ENCODE measurements at regions not wholly inside any gene's neighbourhood (a gene's known extent, or its start where the extent isn't known, plus 50 kb on each side); places are given as distances from the start of the nearest gene placed in this dataset.

- Mint-ChIP-seq H3K27ac (no peak overlapping the region), H3K9me3 (no peaks in the 10 kb centered on the region), H3K36me3 (no peaks in the 10 kb centered on the region), H3K4me1 (no peaks in the 10 kb centered on the region), H3K4me3 (no peak overlapping the region), H3K27me3 (no peaks in the 10 kb centered on the region)
- WGBS (ENCODE audit: insufficient coverage) = no CpG with 5 or more reads among the region's 6 CpGs
- ChIA-PET CTCF (no interaction called here), POLR2A (no interaction called here)
- no peak overlapping the region for H3K4me3 ChIP-seq (ENCODE audit: control insufficient read depth in 1 of 2, extremely low read depth in 1 of 2, low read length in 1 of 2)
- no peak overlapping the region for H3K27ac ChIP-seq (ENCODE audit: low read length)
- no peaks in the 10 kb centered on the region for H3K4me1 ChIP-seq (ENCODE audit: control insufficient read depth in 1 of 2, extremely low read depth in 1 of 2, insufficient read depth in 2 of 2, low read length in 2 of 2)
- no peak for ATAC-seq (replicated peaks in 1 of 4)
- no peak for DNase-seq
- no peaks in the 10 kb centered on the region for H3K27me3 ChIP-seq (replicated peaks in 1 of 2; ENCODE audit: control insufficient read depth in 2 of 2, extremely low read depth in 1 of 2, insufficient read depth in 2 of 2, low read length in 1 of 2)
- H3K36me3 ChIP-seq (ENCODE audit: control insufficient read depth in 2 of 2, extremely low read depth in 1 of 2, insufficient read depth in 1 of 2, low read length in 1 of 2) = no peaks in the 10 kb centered on the region
- no peaks in the 10 kb centered on the region for H3K9me3 ChIP-seq
Observed at GRCh38 chr1:83760226-83761021, 238.5 kb downstream of the TTLL7 start.

- Histone ChIP-seq H3K4me3 (ENCODE audit: control insufficient read depth in 1 of 2, extremely low read depth in 1 of 2, low read length in 1 of 2) (no peak overlapping the region), H3K27ac (ENCODE audit: low read length) (no peak overlapping the region), H3K4me1 (ENCODE audit: control insufficient read depth in 1 of 2, extremely low read depth in 1 of 2, insufficient read depth in 2 of 2, low read length in 2 of 2) (no peaks in the 10 kb centered on the region), H3K27me3 (replicated peaks in 1 of 2; ENCODE audit: control insufficient read depth in 2 of 2, extremely low read depth in 1 of 2, insufficient read depth in 2 of 2, low read length in 1 of 2) (no peaks in the 10 kb centered on the region), H3K9me3 (no peaks in the 10 kb centered on the region), H3K36me3 (ENCODE audit: control insufficient read depth in 2 of 2, extremely low read depth in 1 of 2, insufficient read depth in 1 of 2, low read length in 1 of 2) (no peaks in the 10 kb centered on the region)
- H3K27ac Mint-ChIP-seq = no peak overlapping the region
- POLR2A ChIA-PET = no interaction called here
- H3K9me3 Mint-ChIP-seq = no peaks in the 10 kb centered on the region
- WGBS (ENCODE audit: insufficient coverage) = 95% methylated on average over 8 of the region's 8 CpGs
- H3K27me3 Mint-ChIP-seq = no peaks in the 10 kb centered on the region
- CTCF ChIA-PET = no interaction called here
- no peaks in the 10 kb centered on the region for H3K36me3 Mint-ChIP-seq
- DNase-seq = no peak
- H3K4me3 Mint-ChIP-seq = no peak overlapping the region
- H3K4me1 Mint-ChIP-seq = no peaks in the 10 kb centered on the region
- ATAC-seq (replicated peaks in 1 of 4) = no peak
Observed at GRCh38 chr1:83756984-83757717, 241.8 kb downstream of the TTLL7 start.

GRCh38 chr1:83751602-83752001 lies 247.3 kb downstream of the TTLL7 start:
- Histone ChIP-seq H3K27ac (ENCODE audit: low read length) (no peak overlapping the region), H3K9me3 (no peaks in the 10 kb centered on the region), H3K36me3 (ENCODE audit: control insufficient read depth in 2 of 2, extremely low read depth in 1 of 2, insufficient read depth in 1 of 2, low read length in 1 of 2) (no peaks in the 10 kb centered on the region), H3K4me3 (ENCODE audit: control insufficient read depth in 1 of 2, extremely low read depth in 1 of 2, low read length in 1 of 2) (no peak overlapping the region), H3K4me1 (ENCODE audit: control insufficient read depth in 1 of 2, extremely low read depth in 1 of 2, insufficient read depth in 2 of 2, low read length in 2 of 2) (no peaks in the 10 kb centered on the region), H3K27me3 (replicated peaks in 1 of 2; ENCODE audit: control insufficient read depth in 2 of 2, extremely low read depth in 1 of 2, insufficient read depth in 2 of 2, low read length in 1 of 2) (no peaks in the 10 kb centered on the region)
- H3K36me3 Mint-ChIP-seq = peaks cover 5% of the 10 kb centered on the region
- H3K27me3 Mint-ChIP-seq = no peaks in the 10 kb centered on the region
- no CpG with 5 or more reads among the region's 2 CpGs for WGBS (ENCODE audit: insufficient coverage)
- DNase-seq (no peak), ATAC-seq (replicated peaks in 1 of 4) (no peak)
- H3K4me3 Mint-ChIP-seq = no peak overlapping the region
- POLR2A ChIA-PET = interaction anchor here in 1 of 2 donors (0.5 kb wide), 1 partner anchor 112 kb away, joined by 3 read pairs; no protein-coding TSS in a partner anchor
- CTCF ChIA-PET = no interaction called here
- H3K27ac Mint-ChIP-seq = no peak overlapping the region
- H3K4me1 Mint-ChIP-seq = no peaks in the 10 kb centered on the region
- peaks cover 0 to 5% (median 0%) of the 10 kb centered on the region in 3 donors for H3K9me3 Mint-ChIP-seq

- no peak overlapping the region for H3K27ac ChIP-seq (ENCODE audit: low read length)
- no peak for DNase-seq
- Mint-ChIP-seq H3K36me3 (peaks cover 5% of the 10 kb centered on the region), H3K27me3 (no peaks in the 10 kb centered on the region), H3K4me1 (no peaks in the 10 kb centered on the region), H3K4me3 (no peak overlapping the region), H3K27ac (no peak overlapping the region), H3K9me3 (peaks cover 0 to 5% (median 0%) of the 10 kb centered on the region in 3 donors)
- no peaks in the 10 kb centered on the region for H3K36me3 ChIP-seq (ENCODE audit: control insufficient read depth in 2 of 2, extremely low read depth in 1 of 2, insufficient read depth in 1 of 2, low read length in 1 of 2)
- no peaks in the 10 kb centered on the region for H3K9me3 ChIP-seq
- POLR2A ChIA-PET = no interaction called here
- WGBS (ENCODE audit: insufficient coverage) = 80% methylated on average over 1 of the region's 1 CpG
- CTCF ChIA-PET = no interaction called here
- no peaks in the 10 kb centered on the region for H3K4me1 ChIP-seq (ENCODE audit: control insufficient read depth in 1 of 2, extremely low read depth in 1 of 2, insufficient read depth in 2 of 2, low read length in 2 of 2)
- no peak for ATAC-seq (replicated peaks in 1 of 4)
- no peaks in the 10 kb centered on the region for H3K27me3 ChIP-seq (replicated peaks in 1 of 2; ENCODE audit: control insufficient read depth in 2 of 2, extremely low read depth in 1 of 2, insufficient read depth in 2 of 2, low read length in 1 of 2)
- no peak overlapping the region for H3K4me3 ChIP-seq (ENCODE audit: control insufficient read depth in 1 of 2, extremely low read depth in 1 of 2, low read length in 1 of 2)
Observed at GRCh38 chr1:83750201-83750600, 248.7 kb downstream of the TTLL7 start.

- peaks cover 0 to 5% (median 0%) of the 10 kb centered on the region in 3 donors for H3K9me3 Mint-ChIP-seq
- ChIA-PET CTCF (no interaction called here), POLR2A (no interaction called here)
- 71% methylated on average over 2 of the region's 4 CpGs for WGBS (ENCODE audit: insufficient coverage)
- Histone ChIP-seq H3K9me3 (no peaks in the 10 kb centered on the region), H3K27me3 (replicated peaks in 1 of 2; ENCODE audit: control insufficient read depth in 2 of 2, extremely low read depth in 1 of 2, insufficient read depth in 2 of 2, low read length in 1 of 2) (no peaks in the 10 kb centered on the region), H3K36me3 (ENCODE audit: control insufficient read depth in 2 of 2, extremely low read depth in 1 of 2, insufficient read depth in 1 of 2, low read length in 1 of 2) (no peaks in the 10 kb centered on the region), H3K27ac (ENCODE audit: low read length) (no peak overlapping the region), H3K4me1 (ENCODE audit: control insufficient read depth in 1 of 2, extremely low read depth in 1 of 2, insufficient read depth in 2 of 2, low read length in 2 of 2) (no peaks in the 10 kb centered on the region), H3K4me3 (ENCODE audit: control insufficient read depth in 1 of 2, extremely low read depth in 1 of 2, low read length in 1 of 2) (no peak overlapping the region)
- peaks cover 5% of the 10 kb centered on the region for H3K36me3 Mint-ChIP-seq
- no peak overlapping the region for H3K4me3 Mint-ChIP-seq
- no peak for DNase-seq
- no peaks in the 10 kb centered on the region for H3K4me1 Mint-ChIP-seq
- no peak overlapping the region for H3K27ac Mint-ChIP-seq
- H3K27me3 Mint-ChIP-seq = no peaks in the 10 kb centered on the region
- no peak for ATAC-seq (replicated peaks in 1 of 4)
Observed at GRCh38 chr1:83747853-83748482, 251.0 kb downstream of the TTLL7 start.

GRCh38 chr1:83746234-83746633 lies 252.7 kb downstream of the TTLL7 start:
- Histone ChIP-seq H3K9me3 (no peaks in the 10 kb centered on the region), H3K4me1 (ENCODE audit: control insufficient read depth in 1 of 2, extremely low read depth in 1 of 2, insufficient read depth in 2 of 2, low read length in 2 of 2) (no peaks in the 10 kb centered on the region), H3K27ac (ENCODE audit: low read length) (no peak overlapping the region), H3K4me3 (ENCODE audit: control insufficient read depth in 1 of 2, extremely low read depth in 1 of 2, low read length in 1 of 2) (no peak overlapping the region), H3K27me3 (replicated peaks in 1 of 2; ENCODE audit: control insufficient read depth in 2 of 2, extremely low read depth in 1 of 2, insufficient read depth in 2 of 2, low read length in 1 of 2) (no peaks in the 10 kb centered on the region), H3K36me3 (ENCODE audit: control insufficient read depth in 2 of 2, extremely low read depth in 1 of 2, insufficient read depth in 1 of 2, low read length in 1 of 2) (no peaks in the 10 kb centered on the region)
- ChIA-PET CTCF (no interaction called here), POLR2A (no interaction called here)
- ATAC-seq (replicated peaks in 1 of 4) = no peak
- Mint-ChIP-seq H3K4me1 (no peaks in the 10 kb centered on the region), H3K27me3 (no peaks in the 10 kb centered on the region), H3K9me3 (peaks cover 0 to 1% (median 0%) of the 10 kb centered on the region in 3 donors), H3K36me3 (peaks cover 5% of the 10 kb centered on the region), H3K27ac (no peak overlapping the region), H3K4me3 (no peak overlapping the region)
- WGBS (ENCODE audit: insufficient coverage) = 75% methylated on average over 1 of the region's 5 CpGs
- no peak for DNase-seq

Measured in T-cell (primary cell).